Liver (tissue), 8 donors: ENCODE measurements at regions not wholly inside any gene's neighbourhood (a gene's known extent, or its start where the extent isn't known, plus 50 kb on each side); places are given as distances from the start of the nearest gene placed in this dataset.

Experiments used
- DNase-seq: peaks from one replicate; pipeline ENCODE4 v3.0.0-alpha.2; 2017; ENCODE audit warnings: low spot score
- H3K27ac ChIP-seq, 2 donors: one replicate each; pipeline ENCODE4 v1.7.0; 2013; ENCODE audit warnings: inconsistent platforms in 2 of 2, low read length in 2 of 2, control low read depth in 1 of 2, low read depth in 1 of 2, mild to moderate bottlenecking in 1 of 2
- H3K27me3 ChIP-seq, 4 donors: one replicate each; pipeline versions ENCODE4 v1.6.1 to v1.7.0; 2013; ENCODE audit warnings: low read length in 3 of 4, inconsistent platforms in 1 of 4, mild to moderate bottlenecking in 1 of 4, moderate library complexity in 1 of 4; ENCODE audit not compliant: control insufficient read depth in 4 of 4, insufficient read depth in 4 of 4
- H3K36me3 ChIP-seq, 4 donors: one replicate each; pipeline versions ENCODE4 v1.6.1 to v1.7.0; 2013; ENCODE audit warnings: low read length in 3 of 4, mild to moderate bottlenecking in 3 of 4, low read depth in 1 of 4, moderate library complexity in 1 of 4; ENCODE audit not compliant: control insufficient read depth in 4 of 4, insufficient read depth in 3 of 4
- H3K4me1 ChIP-seq, 4 donors: one replicate each; pipeline versions ENCODE4 v1.6.1 to v1.7.0; 2013; ENCODE audit warnings: low read length in 3 of 4, mild to moderate bottlenecking in 3 of 4, moderate library complexity in 1 of 4; ENCODE audit not compliant: control insufficient read depth in 4 of 4, insufficient read depth in 4 of 4
- H3K4me3 ChIP-seq, 3 donors: one replicate each; pipeline versions ENCODE4 v1.6.1 to v1.7.0; 2013; ENCODE audit warnings: low read length in 3 of 3, control low read depth in 1 of 3, low read depth in 1 of 3, mild to moderate bottlenecking in 1 of 3
- H3K9ac ChIP-seq, 2 donors: one replicate each; pipeline ENCODE4 v1.7.0; 2013; ENCODE audit warnings: low read length in 2 of 2, mild to moderate bottlenecking in 2 of 2, moderate library complexity in 2 of 2, control low read depth in 1 of 2, low read depth in 1 of 2
- H3K9me3 ChIP-seq, 4 donors: one replicate each; pipeline versions ENCODE4 v1.6.1 to v1.7.0; 2013; ENCODE audit warnings: low read length in 3 of 4; ENCODE audit not compliant: control insufficient read depth in 4 of 4
- CTCF ChIP-seq: fragments of 150-350 bp; IDR thresholded peaks from 2 replicates; pipeline ENCODE4 v1.5.1; 2017; ENCODE audit warnings: improper control_type of control experiment, low read depth, low read length; ENCODE audit not compliant: missing input control
- EGR1 ChIP-seq, 2 donors: IDR thresholded peaks; 2 replicates each; pipeline ENCODE4 v1.6.1; 2016 to 2018; ENCODE audit warnings: antibody characterized with exemption in 2 of 2, low read depth in 2 of 2
- FOXA1 ChIP-seq: IDR thresholded peaks from 2 replicates; pipeline ENCODE4 v1.6.1; 2016; ENCODE audit warnings: antibody characterized with exemption
- FOXA2 ChIP-seq: IDR thresholded peaks from 2 replicates; pipeline ENCODE4 v1.6.1; 2016; ENCODE audit warnings: antibody characterized with exemption
- GABPA ChIP-seq, 2 donors: IDR thresholded peaks in 1 of 2; conservative IDR thresholded peaks in 1 of 2; 2 replicates each; pipeline ENCODE4 v1.6.1; 2016; ENCODE audit warnings: antibody characterized with exemption in 2 of 2, mild to moderate bottlenecking in 1 of 2, moderate library complexity in 1 of 2
- HNF4A ChIP-seq, 2 donors: conservative IDR thresholded peaks; 2 replicates each; pipeline ENCODE4 v1.6.1; 2016; ENCODE audit warnings: antibody characterized with exemption in 2 of 2, mild to moderate bottlenecking in 2 of 2
- HNF4G ChIP-seq: IDR thresholded peaks from 2 replicates; pipeline ENCODE4 v1.6.1; 2016; ENCODE audit warnings: antibody characterized with exemption
- JUND ChIP-seq, 2 donors: IDR thresholded peaks; 2 replicates each; pipeline ENCODE4 v1.6.1; 2016; ENCODE audit warnings: antibody characterized with exemption in 2 of 2
- MAX ChIP-seq: IDR thresholded peaks from 2 replicates; pipeline ENCODE4 v1.6.1; 2016; ENCODE audit warnings: antibody characterized with exemption
- NR2F2 ChIP-seq: IDR thresholded peaks from 2 replicates; pipeline ENCODE4 v1.6.1; 2016; ENCODE audit warnings: antibody characterized with exemption
- RAD21 ChIP-seq, 2 donors: IDR thresholded peaks; 2 replicates each; pipeline ENCODE4 v1.6.1; 2016; ENCODE audit warnings: antibody characterized with exemption in 2 of 2, mild to moderate bottlenecking in 2 of 2
- REST ChIP-seq: IDR thresholded peaks from 2 replicates; pipeline ENCODE4 v1.6.1; 2016; ENCODE audit warnings: antibody characterized with exemption, mild to moderate bottlenecking
- RXRA ChIP-seq, 2 donors: IDR thresholded peaks; 2 replicates each; pipeline ENCODE4 v1.6.1; 2017 to 2018; ENCODE audit warnings: antibody characterized with exemption in 2 of 2, mild to moderate bottlenecking in 1 of 2
- SP1 ChIP-seq: IDR thresholded peaks from 2 replicates; pipeline ENCODE4 v1.6.1; 2018; ENCODE audit warnings: antibody characterized with exemption, mild to moderate bottlenecking
- YY1 ChIP-seq: IDR thresholded peaks from 2 replicates; pipeline ENCODE4 v1.6.1; 2016; ENCODE audit warnings: antibody characterized with exemption, mild to moderate bottlenecking
- ZBTB33 ChIP-seq: IDR thresholded peaks from 2 replicates; pipeline ENCODE4 v1.6.1; 2016; ENCODE audit warnings: antibody characterized with exemption
- WGBS: extraction: QIAGEN DNeasy Blood & Tissue Kit; methylation state at CpG from one replicate; pipeline ENCODE4 v1.1.7; 2013; 5-methylcytosine and 5-hydroxymethylcytosine counted together
- TF ChIP-seq, protein P1 (sequence below): IDR thresholded peaks from 2 replicates; pipeline ENCODE4 v1.6.1; 2016; ENCODE audit warnings: antibody characterized with exemption
- donor health status: healthy.
- donor health status: healthy.
- donor health status: healthy.
- donor health status: healthy.
- donor health status: healthy.

DNA sequence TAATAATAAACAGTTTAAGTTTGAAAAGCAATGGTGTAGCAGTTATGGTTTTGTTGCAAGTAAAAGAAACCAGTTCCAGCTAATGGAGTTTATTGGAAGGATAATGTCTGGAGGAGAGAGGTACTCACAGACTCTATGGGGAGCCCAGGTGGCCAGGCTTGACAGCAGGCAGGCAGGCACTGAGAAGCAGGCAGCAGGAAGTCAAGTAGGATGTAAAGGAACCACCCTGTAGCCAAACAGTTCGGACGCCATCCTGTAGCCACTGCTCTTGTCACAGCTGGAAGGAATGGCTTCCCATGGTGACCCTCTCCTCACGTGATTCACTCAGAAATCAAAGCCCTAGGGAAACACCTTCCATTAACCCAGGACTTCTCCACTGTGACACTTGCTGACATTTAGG is 96.7 kb upstream of the MC3R start:
- TF ChIP-seq JUND (IDR thresholded peaks at IDR 0.05) (no peak), REST (no peak), SP1 (no peak), GABPA (IDR thresholded peaks at IDR 0.05 in 1 of 2, conservative IDR thresholded peaks at IDR 0.05 in 1 of 2) (no peak), FOXA2 (no peak), HNF4G (no peak), NR2F2 (no peak), YY1 (no peak), RAD21 (IDR thresholded peaks at IDR 0.05) (no peak), FOXA1 (no peak), ZBTB33 (no peak), CTCF (no peak), RXRA (IDR thresholded peaks at IDR 0.05) (no peak), HNF4A (conservative IDR thresholded peaks at IDR 0.05) (no peak)
- TF ChIP-seq, protein P1, sequence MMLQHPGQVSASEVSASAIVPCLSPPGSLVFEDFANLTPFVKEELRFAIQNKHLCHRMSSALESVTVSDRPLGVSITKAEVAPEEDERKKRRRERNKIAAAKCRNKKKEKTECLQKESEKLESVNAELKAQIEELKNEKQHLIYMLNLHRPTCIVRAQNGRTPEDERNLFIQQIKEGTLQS = no peak
- Histone ChIP-seq H3K9me3 (no peaks in the 10 kb centered on the region), H3K36me3 (no peaks in the 10 kb centered on the region), H3K9ac (no peak overlapping the region), H3K4me3 (no peak overlapping the region), H3K27me3 (peaks cover 0 to 4% (median 0%) of the 10 kb centered on the region in 4 donors), H3K27ac (no peak overlapping the region), H3K4me1 (no peaks in the 10 kb centered on the region)
- DNase-seq = no peak
- WGBS = 53% methylated on average over 3 of the region's 3 CpGs

- H3K9me3 ChIP-seq = no peaks in the 10 kb centered on the region
- H3K36me3 ChIP-seq = no peaks in the 10 kb centered on the region
- H3K27ac ChIP-seq = no peak overlapping the region
- TF ChIP-seq FOXA2 (no peak), NR2F2 (no peak), GABPA (IDR thresholded peaks at IDR 0.05 in 1 of 2, conservative IDR thresholded peaks at IDR 0.05 in 1 of 2) (no peak), SP1 (no peak), RAD21 (IDR thresholded peaks at IDR 0.05) (no peak), YY1 (no peak), HNF4A (conservative IDR thresholded peaks at IDR 0.05) (no peak), EGR1 (IDR thresholded peaks at IDR 0.05; ENCODE audit: low read depth in 2 of 2) (no peak), HNF4G (no peak), MAX (no peak), ZBTB33 (no peak)
- TF ChIP-seq, protein P1 = no peak
- peaks cover 0 to 4% (median 0%) of the 10 kb centered on the region in 4 donors for H3K4me1 ChIP-seq
- H3K4me3 ChIP-seq = no peak overlapping the region
- H3K9ac ChIP-seq = no peak overlapping the region
- 87% methylated on average over 5 of the region's 5 CpGs for WGBS
- DNase-seq = no peak
- H3K27me3 ChIP-seq = peaks cover 0 to 4% (median 0%) of the 10 kb centered on the region in 4 donors
Observed at GRCh38 chr20:56153926-56154325, 94.6 kb upstream of the MC3R start.
